Neuron (in vitro differentiated cells): ENCODE measurements at regions not wholly inside any gene's neighbourhood (a gene's known extent, or its start where the extent isn't known, plus 50 kb on each side); places are given as distances from the start of the nearest gene placed in this dataset.
"Not testable (repeated sequence)": the region's sequence is repeated elsewhere in the genome, so short reads cannot be mapped to it uniquely, and the experiment has no call there.

Experiments used
- H2AFZ ChIP-seq: one replicate; pipeline ENCODE4 v1.6.1; 2013; ENCODE audit warnings: low read depth, mild to moderate bottlenecking, inconsistent platforms, low read length, moderate library complexity
- H3K27me3 ChIP-seq: one replicate; pipeline ENCODE4 v1.6.1; 2013; ENCODE audit warnings: low read length; ENCODE audit not compliant: insufficient read depth
- H3K36me3 ChIP-seq: one replicate; pipeline ENCODE4 v1.6.1; 2013; ENCODE audit warnings: low read length; ENCODE audit not compliant: insufficient read depth
- H3K4me1 ChIP-seq: one replicate; pipeline ENCODE4 v1.6.1; 2013; ENCODE audit warnings: low read length; ENCODE audit not compliant: insufficient read depth
- H3K4me3 ChIP-seq: 2 replicates; pipeline ENCODE4 v1.5.1; 2013; ENCODE audit warnings: mild to moderate bottlenecking, low read length, moderate library complexity
- H3K9me3 ChIP-seq: one replicate; pipeline ENCODE4 v1.6.1; 2013; ENCODE audit warnings: low read length

- peaks cover 3% of the 10 kb centered on the region for H3K4me1 ChIP-seq
- H3K36me3 ChIP-seq, result no peaks in the 10 kb centered on the region
- no peak overlapping the region for H3K4me3 ChIP-seq
- no peaks in the 10 kb centered on the region for H3K9me3 ChIP-seq
- no peak overlapping the region for H2AFZ ChIP-seq
- H3K27me3 ChIP-seq, result no peaks in the 10 kb centered on the region
Measured at GRCh38 chr7:79531905-79532664, 78.6 kb upstream of the MAGI2 start.

GRCh38 chr7:79531116-79531515 is 77.6 kb upstream of the MAGI2 start:
- Histone ChIP-seq H2AFZ (no peak overlapping the region), H3K9me3 (no peaks in the 10 kb centered on the region), H3K36me3 (no peaks in the 10 kb centered on the region)

GRCh38 chr7:79529881-79530235 is 76.4 kb upstream of the MAGI2 start:
- Histone ChIP-seq H3K27me3 (no peaks in the 10 kb centered on the region), H3K4me3 (no peak overlapping the region), H3K4me1 (peaks cover 3% of the 10 kb centered on the region), H3K9me3 (no peaks in the 10 kb centered on the region), H3K36me3 (no peaks in the 10 kb centered on the region), H2AFZ (no peak overlapping the region)

More at GRCh38 chr7:79531116-79531515, 77.6 kb upstream of the MAGI2 start:
- Histone ChIP-seq H3K27me3 (no peaks in the 10 kb centered on the region), H3K4me3 (no peak overlapping the region), H3K4me1 (peaks cover 3% of the 10 kb centered on the region)

GRCh38 chr7:79529214-79529880 is 75.9 kb upstream of the MAGI2 start:
- Histone ChIP-seq H3K9me3 (no peaks in the 10 kb centered on the region), H2AFZ (no peak overlapping the region), H3K27me3 (no peaks in the 10 kb centered on the region), H3K4me3 (no peak overlapping the region), H3K4me1 (peaks cover 3% of the 10 kb centered on the region), H3K36me3 (no peaks in the 10 kb centered on the region)

GRCh38 chr7:79528421-79528820 is 75.0 kb upstream of the MAGI2 start:
- H3K36me3 ChIP-seq, result no peaks in the 10 kb centered on the region
- no peak overlapping the region for H2AFZ ChIP-seq
- no peak overlapping the region for H3K4me3 ChIP-seq
- H3K4me1 ChIP-seq, result peaks cover 3% of the 10 kb centered on the region
- H3K27me3 ChIP-seq, result no peaks in the 10 kb centered on the region
- H3K9me3 ChIP-seq, result no peaks in the 10 kb centered on the region

GRCh38 chr7:79524048-79524447 is 70.6 kb upstream of the MAGI2 start:
- Histone ChIP-seq H3K9me3 (no peaks in the 10 kb centered on the region), H3K36me3 (no peaks in the 10 kb centered on the region), H3K4me3 (no peak overlapping the region), H3K4me1 (peaks cover 3% of the 10 kb centered on the region), H3K27me3 (no peaks in the 10 kb centered on the region), H2AFZ (no peak overlapping the region)

GRCh38 chr7:79523436-79523835 is 70.0 kb upstream of the MAGI2 start:
- Histone ChIP-seq H3K9me3 (no peaks in the 10 kb centered on the region), H2AFZ (no peak overlapping the region), H3K36me3 (no peaks in the 10 kb centered on the region), H3K27me3 (no peaks in the 10 kb centered on the region), H3K4me3 (no peak overlapping the region), H3K4me1 (peaks cover 2% of the 10 kb centered on the region)

- Histone ChIP-seq H3K27me3 (no peaks in the 10 kb centered on the region), H2AFZ (no peak overlapping the region), H3K9me3 (no peaks in the 10 kb centered on the region), H3K4me1 (no peaks in the 10 kb centered on the region), H3K36me3 (no peaks in the 10 kb centered on the region), H3K4me3 (no peak overlapping the region)
Measured at GRCh38 chr7:79520543-79520942, 67.1 kb upstream of the MAGI2 start.

- Histone ChIP-seq H3K4me3 (no peak overlapping the region), H3K36me3 (no peaks in the 10 kb centered on the region), H3K27me3 (no peaks in the 10 kb centered on the region), H2AFZ (no peak overlapping the region), H3K9me3 (no peaks in the 10 kb centered on the region), H3K4me1 (no peaks in the 10 kb centered on the region)
Measured at GRCh38 chr7:79515358-79515757, 61.9 kb upstream of the MAGI2 start.

- Histone ChIP-seq H3K27me3 (no peaks in the 10 kb centered on the region), H2AFZ (no peak overlapping the region), H3K9me3 (no peaks in the 10 kb centered on the region), H3K4me1 (no peaks in the 10 kb centered on the region), H3K4me3 (no peak overlapping the region), H3K36me3 (no peaks in the 10 kb centered on the region)
Measured at GRCh38 chr7:79513261-79513660, 59.8 kb upstream of the MAGI2 start.

GRCh38 chr7:79512261-79512660 is 58.8 kb upstream of the MAGI2 start:
- Histone ChIP-seq H3K4me3 (no peak overlapping the region), H2AFZ (no peak overlapping the region), H3K36me3 (no peaks in the 10 kb centered on the region), H3K9me3 (no peaks in the 10 kb centered on the region), H3K4me1 (no peaks in the 10 kb centered on the region), H3K27me3 (no peaks in the 10 kb centered on the region)

GRCh38 chr7:79511056-79511455 is 57.6 kb upstream of the MAGI2 start:
- H3K9me3 ChIP-seq, H3K4me3 ChIP-seq, H2AFZ ChIP-seq: not testable (repeated sequence)

GRCh38 chr7:79507131-79507530 is 53.7 kb upstream of the MAGI2 start:
- Histone ChIP-seq H2AFZ (no peak overlapping the region), H3K36me3 (no peaks in the 10 kb centered on the region), H3K4me1 (no peaks in the 10 kb centered on the region), H3K4me3 (no peak overlapping the region), H3K27me3 (no peaks in the 10 kb centered on the region), H3K9me3 (no peaks in the 10 kb centered on the region)

More at GRCh38 chr7:79511056-79511455, 57.6 kb upstream of the MAGI2 start:
- H3K4me1 ChIP-seq, H3K36me3 ChIP-seq, H3K27me3 ChIP-seq: not testable (repeated sequence)
